A204.1 (cell line): ENCODE measurements at regions not wholly inside any gene's neighbourhood (a gene's known extent, or its start where the extent isn't known, plus 50 kb on each side); places are given as distances from the start of the nearest gene placed in this dataset.
"Not testable (repeated sequence)": the region's sequence is repeated elsewhere in the genome, so short reads cannot be mapped to it uniquely, and the experiment has no call there.

ENCODE experiments used
- FAIRE-seq: peaks from 2 replicates; lab custom pipeline; 2012; peaks lifted over from hg19 to GRCh38; lab: Jason Lieb, UNC

DNA sequence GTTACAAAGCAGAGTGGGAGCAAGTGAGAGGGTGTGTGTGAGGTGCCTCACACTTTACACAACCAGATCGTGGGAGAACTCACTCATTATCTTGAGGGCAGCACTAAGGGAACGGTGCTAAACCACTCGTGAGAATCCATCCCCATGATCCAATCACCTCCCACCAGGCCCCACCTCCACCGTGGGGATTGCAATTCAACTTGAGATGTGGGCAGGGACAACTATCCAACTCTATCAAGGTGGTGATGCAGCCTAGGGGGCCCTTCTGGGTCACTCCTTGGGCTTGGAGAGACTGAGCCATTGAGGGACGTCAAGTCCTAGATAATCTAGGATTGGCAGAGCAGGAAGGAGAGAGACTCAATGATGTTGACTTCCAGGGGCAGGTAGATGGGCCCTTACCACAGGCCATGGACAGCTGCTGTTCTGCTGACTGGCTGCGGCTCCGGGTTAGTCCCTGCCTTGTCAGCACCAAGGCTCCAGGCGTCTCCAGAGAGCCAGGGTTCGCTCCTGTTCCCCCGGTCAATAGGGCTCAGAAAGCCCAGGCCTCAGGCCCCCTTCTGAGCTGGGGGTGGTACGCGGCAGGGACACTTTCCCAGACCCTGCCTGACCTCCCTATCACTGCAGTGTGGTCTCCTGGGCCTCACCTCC lies 193.2 kb upstream of the HS6ST1 start:
- no peak for FAIRE-seq

DNA sequence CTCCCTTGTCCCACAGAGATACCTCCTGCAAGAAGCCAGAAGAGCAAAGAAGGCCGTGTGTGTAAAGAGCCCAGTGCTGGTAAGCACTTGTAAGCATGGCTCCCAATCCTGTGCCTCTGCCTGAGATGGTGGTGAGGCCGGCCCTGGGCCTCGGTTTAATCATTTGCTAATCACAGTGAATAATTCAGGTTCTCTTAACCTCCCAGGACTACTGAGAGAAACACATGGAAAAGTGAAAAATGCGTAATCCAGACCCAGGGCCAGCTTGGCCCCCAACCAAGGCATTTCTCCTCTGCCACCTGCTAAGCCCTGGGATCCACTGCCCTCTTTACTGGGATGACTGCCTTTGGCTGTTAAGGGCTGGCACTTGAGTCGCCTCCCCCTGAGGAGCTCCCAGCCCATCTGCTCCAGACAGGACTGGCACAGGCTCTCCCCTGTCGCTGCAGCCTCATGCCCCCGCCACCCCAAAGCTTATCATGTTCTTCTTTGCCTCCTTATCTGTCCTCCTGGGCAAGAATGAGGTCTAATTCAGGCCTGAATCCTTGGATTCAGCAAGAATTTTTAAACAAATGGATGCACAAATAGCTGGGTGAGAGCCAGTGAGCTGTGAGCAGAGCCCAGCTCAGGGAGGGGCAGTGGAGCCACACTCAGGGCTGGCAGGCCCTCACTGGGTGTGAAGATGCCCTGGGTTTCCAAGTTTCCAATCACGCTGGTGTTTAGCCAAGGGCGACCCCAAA lies 193.9 kb upstream of the HS6ST1 start:
- FAIRE-seq: no peak

DNA sequence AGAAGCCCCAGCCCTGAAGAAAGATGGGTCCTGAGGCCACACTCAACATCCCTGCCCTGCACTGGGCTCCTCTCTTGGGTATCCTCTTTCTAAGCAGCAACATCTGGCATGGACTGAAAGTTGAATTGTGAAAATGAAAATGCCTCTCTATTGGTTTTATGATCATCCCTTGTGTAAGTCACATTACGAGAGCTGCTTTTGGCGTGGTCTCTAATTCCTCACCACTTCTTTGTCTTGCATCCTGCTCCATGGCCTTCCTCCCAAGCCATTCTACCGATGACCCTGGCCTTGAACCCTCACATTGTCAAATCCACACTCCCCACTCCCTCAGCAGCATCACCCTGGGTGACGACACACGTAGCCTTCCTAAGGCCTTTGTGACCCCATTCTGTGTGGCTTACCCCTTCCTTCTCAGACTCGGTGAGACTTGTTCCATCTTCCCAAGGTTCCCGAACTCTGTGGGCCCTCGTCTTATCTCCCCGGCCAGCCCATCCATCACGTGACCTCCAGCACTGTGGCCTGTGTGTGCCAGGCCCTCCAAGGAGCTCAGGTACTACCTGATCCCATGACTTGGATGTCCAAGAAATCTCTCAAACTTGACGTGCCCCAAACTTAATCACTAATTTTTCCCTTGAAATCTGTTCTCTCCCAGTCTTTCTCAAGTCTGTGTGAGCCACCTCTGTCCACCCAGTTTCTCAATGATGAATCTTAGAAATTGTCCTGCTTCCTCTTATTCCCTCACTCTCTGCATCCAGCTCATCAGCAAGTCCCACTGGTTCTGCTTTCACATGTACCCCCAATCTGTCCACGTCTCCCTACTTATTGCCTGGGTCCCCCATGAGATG lies 194.7 kb upstream of the HS6ST1 start:
- no peak for FAIRE-seq

GRCh38 chr2:128513961-128514283 lies 195.3 kb upstream of the HS6ST1 start:
- no peak for FAIRE-seq

GRCh38 chr2:128514555-128514955 lies 195.9 kb upstream of the HS6ST1 start:
- no peak for FAIRE-seq

- no peak for FAIRE-seq
These were observed 198.3 kb upstream of the HS6ST1 start for GRCh38 chr2:128516938-128517337.

DNA sequence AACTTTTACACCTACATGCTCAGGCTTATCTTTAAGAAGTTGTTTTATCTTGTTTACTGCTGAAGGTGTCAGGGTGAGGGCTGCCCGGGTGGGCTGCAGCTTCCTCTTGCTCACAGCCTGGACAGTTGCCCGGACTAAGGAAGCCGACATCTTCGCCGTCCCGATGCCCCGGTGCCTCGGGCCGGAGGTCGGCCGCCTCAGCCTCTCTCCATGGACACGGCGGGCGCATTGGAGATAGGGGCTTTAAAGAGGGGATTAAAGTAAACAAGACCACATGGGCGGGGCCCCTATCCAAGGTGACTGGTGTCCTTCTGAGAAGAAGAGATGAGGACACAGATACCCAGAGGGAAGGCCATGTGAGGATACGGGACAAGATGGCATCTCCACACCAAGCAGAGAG lies 200.4 kb upstream of the HS6ST1 start:
- FAIRE-seq: not testable (repeated sequence)

- FAIRE-seq: no peak
These were observed 201.0 kb upstream of the HS6ST1 start for GRCh38 chr2:128519517-128520215.

GRCh38 chr2:128520340-128520739 lies 201.7 kb upstream of the HS6ST1 start:
- FAIRE-seq: no peak

- no peak for FAIRE-seq
These were observed 202.1 kb upstream of the HS6ST1 start for GRCh38 chr2:128520791-128521190.

GRCh38 chr2:128521482-128521881 lies 202.8 kb upstream of the HS6ST1 start:
- FAIRE-seq: no peak

- no peak for FAIRE-seq
These were observed 204.2 kb upstream of the HS6ST1 start for GRCh38 chr2:128522829-128523228.

GRCh38 chr2:128523457-128523856 lies 204.8 kb upstream of the HS6ST1 start:
- no peak for FAIRE-seq

DNA sequence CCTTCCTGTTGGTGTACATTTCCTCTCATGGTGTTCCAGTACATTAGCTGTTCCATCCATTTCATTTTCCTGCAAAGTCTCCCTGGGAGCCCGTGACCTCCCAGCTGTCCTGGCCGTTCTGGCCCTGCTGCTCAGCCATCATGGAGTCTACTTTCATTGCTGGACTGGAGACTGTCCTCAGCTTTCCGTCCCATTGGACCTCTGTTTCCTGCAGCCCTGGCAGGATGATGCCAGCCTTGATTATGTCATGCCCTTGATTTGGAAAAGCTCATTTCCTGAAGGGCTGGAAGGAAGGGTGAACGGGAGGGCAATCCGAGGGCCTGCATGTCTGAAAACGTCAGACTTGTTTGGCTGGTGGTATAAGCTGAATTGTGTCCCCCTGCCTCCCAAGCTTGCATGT lies 205.5 kb upstream of the HS6ST1 start:
- FAIRE-seq: no peak

DNA sequence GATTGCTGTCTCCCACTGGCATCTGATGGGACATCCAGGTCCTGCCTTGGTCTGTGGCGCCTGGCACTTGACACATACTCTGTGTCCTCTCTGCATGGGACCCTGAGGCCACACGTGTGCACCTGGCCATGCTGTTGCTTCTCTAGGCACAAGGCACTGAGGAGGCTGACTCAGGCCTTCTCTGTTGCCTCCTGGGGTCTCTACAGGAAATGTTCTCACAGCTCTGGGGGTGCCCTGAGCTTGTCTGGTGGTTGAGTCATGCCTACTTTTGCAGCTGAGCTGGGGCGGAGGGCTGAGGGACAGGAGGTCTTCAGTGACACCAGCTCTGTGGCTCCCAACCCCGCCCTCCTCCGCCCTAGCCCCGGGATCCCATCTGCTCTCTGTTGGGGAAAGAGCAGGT lies 207.0 kb upstream of the HS6ST1 start:
- FAIRE-seq: no peak

DNA sequence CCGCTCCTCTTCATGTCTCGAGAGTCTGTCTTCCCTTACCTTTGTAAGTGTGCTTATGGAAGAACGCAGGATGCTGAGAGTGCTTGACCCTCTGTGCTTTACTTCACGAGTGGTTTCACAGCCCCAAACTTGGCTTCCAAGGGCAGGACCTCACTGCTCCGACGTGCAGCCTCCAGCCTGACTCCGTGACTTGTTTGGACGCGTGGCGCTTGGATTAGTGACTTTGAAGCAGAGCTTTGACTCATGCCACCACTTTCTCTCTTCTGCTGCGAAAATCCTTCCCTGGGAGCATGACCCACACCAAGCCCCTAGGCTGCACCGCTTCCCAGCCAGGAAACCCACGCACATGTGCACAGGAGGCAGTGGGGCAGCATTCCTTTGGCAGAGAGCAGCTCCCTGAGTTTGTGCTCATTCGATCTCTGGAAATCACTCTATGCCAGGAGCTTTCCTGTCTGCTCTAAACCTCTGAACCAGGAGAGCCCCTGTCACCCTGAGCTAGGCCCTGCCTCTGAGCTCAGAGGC lies 207.8 kb upstream of the HS6ST1 start:
- no peak for FAIRE-seq

DNA sequence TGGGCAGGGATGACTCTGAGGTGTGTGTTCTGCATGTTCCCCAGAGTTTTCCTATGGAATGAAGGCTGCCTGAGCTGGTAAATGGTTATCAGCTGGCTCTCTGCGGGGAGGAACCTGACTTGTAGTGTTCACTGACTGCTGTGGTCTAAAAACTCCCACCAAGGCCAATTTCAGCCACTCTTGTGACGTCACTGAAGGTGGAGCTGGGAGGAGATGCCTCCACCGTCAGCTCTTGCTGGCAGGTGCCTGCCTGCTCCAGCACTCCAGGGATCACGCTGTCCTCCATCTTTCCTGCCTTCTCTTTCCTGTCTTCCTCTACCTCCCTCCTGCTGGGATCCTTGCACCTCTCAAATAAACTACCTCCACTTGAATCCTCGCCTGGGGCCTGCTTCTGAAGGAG lies 209.5 kb upstream of the HS6ST1 start:
- no peak for FAIRE-seq

GRCh38 chr2:128530025-128530573 lies 211.4 kb upstream of the HS6ST1 start:
- no peak for FAIRE-seq

GRCh38 chr2:128531856-128532255 lies 213.2 kb upstream of the HS6ST1 start:
- FAIRE-seq: no peak

DNA sequence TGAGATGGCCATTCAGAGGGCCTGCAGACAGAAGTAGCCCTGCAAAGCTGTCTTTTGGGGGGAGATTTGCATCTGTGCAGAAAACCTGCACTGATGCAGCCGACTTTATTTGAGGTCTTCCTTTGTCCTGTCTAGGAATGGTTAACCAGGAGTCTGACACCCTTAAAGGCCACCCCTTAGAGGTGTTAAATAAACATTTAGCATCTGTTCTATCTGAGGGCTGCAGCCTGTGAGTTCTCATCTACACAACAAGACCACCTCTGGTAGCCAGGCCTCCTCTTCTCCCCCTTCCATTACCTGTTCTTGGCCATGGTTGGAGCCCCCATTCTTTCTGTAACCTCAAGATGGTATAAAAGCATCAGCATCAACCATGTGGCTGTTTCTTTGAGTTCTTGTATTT lies 214.4 kb upstream of the HS6ST1 start:
- no peak for FAIRE-seq

GRCh38 chr2:128534688-128535392 lies 216.2 kb upstream of the HS6ST1 start:
- no peak for FAIRE-seq

- FAIRE-seq: no peak
These were observed 217.3 kb upstream of the HS6ST1 start for GRCh38 chr2:128535953-128536352.
